Mesodermal cell (in vitro differentiated cells): ENCODE measurements at regions not wholly inside any gene's neighbourhood (a gene's known extent, or its start where the extent isn't known, plus 50 kb on each side); places are given as distances from the start of the nearest gene placed in this dataset.

ENCODE experiments used
- H3K27ac ChIP-seq: 2 replicates; pipeline ENCODE4 v1.7.0; 2013; ENCODE audit warnings: mild to moderate bottlenecking, low read depth, low read length, moderate library complexity; ENCODE audit not compliant: severe bottlenecking
- H3K36me3 ChIP-seq: 2 replicates; pipeline ENCODE4 v1.7.1; 2013; ENCODE audit warnings: mild to moderate bottlenecking, low read length, moderate library complexity; ENCODE audit not compliant: control insufficient read depth, insufficient read depth
- H3K4me1 ChIP-seq: one replicate; pipeline ENCODE4 v1.7.1; 2013; ENCODE audit warnings: mild to moderate bottlenecking, low read length; ENCODE audit not compliant: insufficient read depth, control insufficient read depth, poor library complexity, severe bottlenecking
- H3K4me3 ChIP-seq: 2 replicates; pipeline ENCODE4 v1.7.0; 2013; ENCODE audit warnings: low read length, control low read depth, mild to moderate bottlenecking; ENCODE audit not compliant: insufficient read depth, poor library complexity, severe bottlenecking; ENCODE audit errors: extremely low read depth
- H3K9me3 ChIP-seq: 2 replicates; pipeline ENCODE4 v1.7.1; 2013; ENCODE audit warnings: mild to moderate bottlenecking, low read length, moderate library complexity; ENCODE audit not compliant: control insufficient read depth
- WGBS, 2 experiments: methylation state at CpG; one replicate each; pipeline ENCODE4 v1.1.5; 2013; ENCODE audit warnings: missing lambda C conversion rate in 2 of 2; ENCODE audit not compliant: insufficient coverage in 2 of 2; 5-methylcytosine and 5-hydroxymethylcytosine counted together

DNA sequence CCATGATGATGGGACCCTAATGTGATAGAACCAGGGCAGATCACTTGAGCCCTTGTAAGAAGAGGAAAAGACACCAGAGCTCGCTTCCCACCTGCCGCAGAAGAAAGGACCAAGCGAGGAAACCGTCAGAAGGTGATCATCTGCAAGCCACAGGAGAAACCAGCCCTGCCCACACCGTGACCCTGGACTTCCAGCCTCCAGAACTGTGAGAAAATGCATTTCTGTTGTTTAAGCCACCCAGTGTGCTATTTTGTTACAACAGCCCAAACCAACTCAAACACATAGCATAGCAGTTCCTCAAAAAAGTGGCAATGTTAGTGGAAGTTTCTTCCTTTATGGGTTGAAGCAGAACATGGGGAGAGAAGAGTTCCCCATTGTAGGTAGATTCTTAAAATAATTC, 107.9 kb upstream of the BCL2L14 start:
- WGBS, 2 experiments = 92 to 98% methylated on average over 5 of the region's 5 CpGs
- Histone ChIP-seq H3K4me3 (no peak overlapping the region), H3K36me3 (no peaks in the 10 kb centered on the region), H3K9me3 (no peaks in the 10 kb centered on the region), H3K27ac (no peak overlapping the region), H3K4me1 (peaks cover 19% of the 10 kb centered on the region)

DNA sequence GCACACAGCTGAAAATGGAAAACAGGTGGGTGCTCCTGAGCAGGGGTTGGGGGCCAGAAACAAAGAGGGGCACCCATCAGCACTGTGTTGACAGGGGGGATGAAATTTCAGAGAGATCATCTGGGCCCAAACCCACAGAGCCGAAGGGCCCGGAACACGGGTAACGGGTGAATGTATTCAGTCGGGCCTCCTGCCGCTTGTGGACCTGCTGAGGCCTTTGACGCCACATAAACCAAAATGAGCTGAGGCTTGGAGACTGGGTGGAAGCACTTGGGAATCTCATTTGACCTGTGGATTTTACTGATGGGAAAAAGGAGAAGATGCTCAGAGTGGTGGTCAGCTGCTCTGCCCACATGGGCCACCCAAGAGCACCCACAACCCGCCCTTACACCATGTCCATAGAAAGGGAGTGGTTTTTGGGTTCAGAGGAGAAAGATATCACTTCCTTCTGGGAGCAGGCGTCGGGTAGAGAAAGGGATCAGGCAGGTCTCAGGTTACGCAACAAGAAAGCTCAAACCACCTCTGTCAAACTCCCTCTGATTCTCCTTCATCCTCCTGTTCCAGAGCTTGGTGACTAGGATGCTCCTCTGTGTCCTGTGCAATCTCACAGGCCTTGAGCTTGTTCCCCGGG, 106.8 kb upstream of the BCL2L14 start:
- Histone ChIP-seq H3K27ac (no peak overlapping the region), H3K4me3 (no peak overlapping the region), H3K9me3 (no peaks in the 10 kb centered on the region), H3K4me1 (peaks cover 10% of the 10 kb centered on the region), H3K36me3 (no peaks in the 10 kb centered on the region)
- WGBS, 2 experiments = 87 to 88% methylated on average over 9 of the region's 12 CpGs

DNA sequence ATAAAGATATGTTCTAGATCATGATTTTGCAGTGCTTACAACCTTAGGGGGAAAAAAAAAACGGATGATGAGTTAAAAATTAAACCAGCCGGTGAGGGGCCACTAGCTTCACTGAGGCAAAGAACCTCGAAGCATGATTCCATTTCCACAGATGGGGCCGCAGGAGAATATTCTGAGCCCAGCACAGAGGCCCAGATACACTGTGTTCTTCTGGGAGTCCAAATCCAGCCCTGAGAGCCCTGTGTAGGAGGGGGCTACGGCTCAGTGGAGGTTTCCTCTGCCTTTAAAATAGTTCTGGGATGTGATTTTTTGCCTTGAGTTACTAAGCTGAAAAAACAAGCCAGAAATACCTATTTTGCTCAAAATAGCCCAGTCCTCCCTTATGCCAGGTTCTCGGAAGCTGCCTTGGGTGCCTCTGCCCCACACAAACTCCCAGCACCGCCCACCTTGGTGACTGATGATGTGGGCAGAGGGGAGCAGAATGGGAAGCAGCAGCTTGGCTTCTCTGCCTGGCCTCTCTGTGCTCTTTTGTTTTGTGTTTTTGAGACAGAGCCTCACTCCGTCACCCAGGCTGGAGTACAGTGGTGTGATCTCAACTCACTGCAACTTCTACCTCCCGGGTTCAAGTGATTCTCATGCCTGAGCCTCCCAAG, 105.4 kb upstream of the BCL2L14 start:
- 89 to 94% methylated on average over 6 to 9 of the region's 9 CpGs for WGBS, 2 experiments
- H3K27ac ChIP-seq = no peak overlapping the region

DNA sequence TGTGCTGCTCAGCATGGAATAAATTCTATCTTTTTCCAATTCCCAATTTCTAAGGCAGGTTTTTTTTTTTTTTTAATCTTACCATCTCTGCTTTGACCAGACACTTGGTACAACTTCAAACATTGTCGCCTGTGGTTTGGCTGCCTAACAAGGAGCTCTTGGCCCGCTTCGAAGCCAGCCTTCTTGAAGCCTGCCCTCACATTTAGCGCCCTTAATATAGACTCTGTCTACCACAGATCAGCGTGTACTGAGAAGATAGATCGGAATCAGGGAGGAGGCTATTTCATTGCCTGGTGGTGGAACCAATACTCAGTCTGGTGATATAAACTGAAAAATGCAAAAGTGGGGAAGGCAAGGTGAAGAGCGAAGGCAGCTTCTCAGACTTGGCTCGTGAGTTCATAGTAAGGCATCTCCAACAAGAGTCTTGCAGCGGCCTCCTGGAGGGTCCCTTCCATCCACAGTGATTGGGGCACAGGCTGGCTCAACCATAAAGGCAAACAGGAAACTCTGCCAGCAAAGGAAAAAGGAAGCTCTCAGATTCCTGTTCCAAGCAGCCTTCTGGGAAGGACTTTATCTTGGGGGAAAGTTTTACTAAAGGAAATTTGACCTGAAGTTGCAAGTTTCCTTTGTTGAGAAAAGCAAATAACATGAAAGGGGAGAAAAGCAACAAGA, 103.2 kb upstream of the BCL2L14 start:
- no peaks in the 10 kb centered on the region for H3K36me3 ChIP-seq
- H3K4me1 ChIP-seq = peaks cover 16% of the 10 kb centered on the region
- WGBS, 2 experiments = 94 to 97% methylated on average over 8 to 9 of the region's 9 CpGs
- H3K27ac ChIP-seq = no peak overlapping the region
- no peak overlapping the region for H3K4me3 ChIP-seq
- no peaks in the 10 kb centered on the region for H3K9me3 ChIP-seq

More for the DNA sequence above, 105.4 kb upstream of the BCL2L14 start:
- Histone ChIP-seq H3K36me3 (no peaks in the 10 kb centered on the region), H3K4me1 (peaks cover 16% of the 10 kb centered on the region), H3K9me3 (no peaks in the 10 kb centered on the region), H3K4me3 (no peak overlapping the region)

DNA sequence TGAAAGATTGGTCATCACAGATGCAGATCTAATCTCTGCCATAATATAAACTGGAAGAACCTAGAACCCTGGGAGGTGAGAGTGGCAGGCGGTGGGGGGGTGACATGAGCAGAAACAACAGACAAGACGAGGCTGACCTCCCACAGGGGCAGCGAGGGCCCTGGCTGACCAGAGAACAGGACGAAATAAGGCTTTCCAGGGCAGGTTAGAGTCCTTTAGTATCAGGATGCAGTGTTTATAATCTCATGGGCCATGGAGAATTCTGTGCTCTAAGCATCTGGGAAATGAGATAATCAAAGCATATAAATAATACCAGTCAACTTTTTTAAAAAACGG, 102.7 kb upstream of the BCL2L14 start:
- H3K4me1 ChIP-seq = peaks cover 16% of the 10 kb centered on the region
- no peak overlapping the region for H3K27ac ChIP-seq
- no peaks in the 10 kb centered on the region for H3K36me3 ChIP-seq
- 75 to 84% methylated on average over 4 of the region's 5 CpGs for WGBS, 2 experiments
- no peaks in the 10 kb centered on the region for H3K9me3 ChIP-seq
- H3K4me3 ChIP-seq = no peak overlapping the region

DNA sequence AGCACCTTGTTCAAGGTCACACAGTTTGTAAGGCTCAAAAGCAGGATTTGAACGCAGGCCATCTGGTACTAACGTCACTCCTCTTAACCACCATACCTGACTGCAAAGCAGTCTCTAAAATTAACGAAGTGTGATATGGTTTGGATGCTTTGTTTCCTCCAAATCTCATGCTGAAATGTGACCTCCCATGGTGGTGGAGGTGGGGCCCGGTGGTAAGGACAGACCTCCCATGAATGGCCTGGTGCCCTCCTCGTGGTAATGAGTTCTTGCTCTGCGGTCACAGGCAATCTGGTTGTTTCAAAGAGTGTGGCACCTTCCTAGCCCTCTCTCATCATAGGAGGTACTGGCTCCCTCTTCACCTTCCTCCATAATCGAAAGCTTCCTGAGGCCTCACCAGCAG, 102.2 kb upstream of the BCL2L14 start:
- H3K9me3 ChIP-seq = no peaks in the 10 kb centered on the region
- WGBS, 2 experiments = 86 to 90% methylated on average over 4 of the region's 7 CpGs
- H3K27ac ChIP-seq = no peak overlapping the region
- no peak overlapping the region for H3K4me3 ChIP-seq
- H3K4me1 ChIP-seq = peaks cover 16% of the 10 kb centered on the region
- H3K36me3 ChIP-seq = no peaks in the 10 kb centered on the region

DNA sequence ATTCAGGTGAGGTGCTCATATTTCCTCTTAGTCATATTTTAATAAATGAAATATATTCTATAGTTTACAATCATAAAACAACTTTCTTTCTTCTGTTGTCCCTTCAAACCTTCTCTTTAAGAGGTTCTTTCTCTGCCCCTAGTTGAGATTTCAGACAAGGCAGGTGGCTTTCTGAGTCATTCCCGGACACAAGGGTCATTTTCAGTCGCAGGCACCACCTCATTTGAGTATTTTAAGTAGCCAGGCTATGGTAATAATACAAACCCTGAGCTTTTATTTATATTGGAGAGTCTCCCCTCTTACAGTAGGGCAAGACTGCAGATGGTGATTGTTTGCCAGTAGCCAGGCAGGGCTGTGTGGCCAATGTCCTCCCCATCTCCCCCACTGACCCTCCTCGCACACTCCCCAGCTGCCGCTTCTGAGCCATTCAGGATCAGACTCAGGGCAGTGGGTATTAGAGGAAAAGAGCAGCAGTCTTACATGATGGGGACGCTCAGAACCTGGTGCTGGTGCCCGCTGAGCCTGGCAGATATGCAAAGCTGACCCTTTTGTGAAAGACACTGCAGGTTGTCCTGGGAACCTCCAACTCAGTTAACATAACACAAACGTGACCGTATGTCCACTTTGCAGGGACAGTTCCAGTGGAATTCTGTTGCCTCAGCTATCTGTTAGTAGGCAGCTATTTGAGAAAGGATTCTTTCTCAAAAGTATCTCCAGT, 101.1 kb upstream of the BCL2L14 start:
- H3K9me3 ChIP-seq = no peaks in the 10 kb centered on the region
- H3K4me3 ChIP-seq = no peak overlapping the region
- no peaks in the 10 kb centered on the region for H3K36me3 ChIP-seq
- 18 to 56% methylated on average over 2 to 4 of the region's 8 CpGs for WGBS, 2 experiments
- peak overlapping the region; percentile 10 for H3K27ac ChIP-seq
- peaks cover 16% of the 10 kb centered on the region for H3K4me1 ChIP-seq

DNA sequence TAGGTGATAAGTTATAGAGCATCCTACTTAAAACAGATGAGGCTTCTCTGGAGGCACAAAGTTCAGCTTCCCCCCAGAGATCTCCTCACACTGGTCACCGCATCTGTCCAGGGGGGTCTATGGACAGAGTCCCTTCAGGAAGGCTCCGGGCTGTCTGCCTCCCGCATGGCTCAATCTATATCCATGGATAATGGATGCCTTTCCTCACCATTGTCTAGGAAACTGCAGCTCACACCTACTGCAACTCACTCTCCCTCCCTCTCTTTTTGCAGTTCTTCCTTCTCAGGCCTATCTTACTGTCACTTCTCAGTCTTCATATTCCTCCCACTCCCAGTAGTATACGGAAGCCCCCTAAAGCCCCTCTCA, 100.6 kb upstream of the BCL2L14 start:
- Histone ChIP-seq H3K4me1 (peaks cover 16% of the 10 kb centered on the region), H3K9me3 (no peaks in the 10 kb centered on the region), H3K4me3 (no peak overlapping the region), H3K27ac (peak overlapping the region; percentile 10), H3K36me3 (no peaks in the 10 kb centered on the region)
- WGBS, 2 experiments = 40 to 44% methylated on average over 1 to 2 of the region's 4 CpGs

DNA sequence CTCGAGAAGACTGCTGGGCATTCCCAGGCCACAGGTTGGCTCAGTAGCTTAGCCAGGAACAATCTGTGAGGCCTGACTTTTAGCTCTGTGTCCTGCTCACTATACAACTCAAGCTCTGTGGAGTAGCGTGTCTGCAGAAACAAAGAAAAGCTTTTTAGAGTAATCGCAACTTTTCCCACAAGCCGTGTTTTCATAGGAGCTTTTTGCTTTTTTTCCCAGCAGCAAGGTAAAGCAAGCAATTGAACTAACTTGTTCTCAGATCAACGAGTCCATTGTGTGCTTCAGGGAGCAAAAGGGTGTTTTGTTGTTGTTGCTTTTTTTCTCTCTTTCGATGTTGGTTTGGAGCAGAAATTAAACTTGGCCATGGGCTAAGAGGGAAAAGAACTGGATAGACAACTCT, 97.3 kb upstream of the BCL2L14 start:
- no peak overlapping the region for H3K4me3 ChIP-seq
- no peaks in the 10 kb centered on the region for H3K9me3 ChIP-seq

DNA sequence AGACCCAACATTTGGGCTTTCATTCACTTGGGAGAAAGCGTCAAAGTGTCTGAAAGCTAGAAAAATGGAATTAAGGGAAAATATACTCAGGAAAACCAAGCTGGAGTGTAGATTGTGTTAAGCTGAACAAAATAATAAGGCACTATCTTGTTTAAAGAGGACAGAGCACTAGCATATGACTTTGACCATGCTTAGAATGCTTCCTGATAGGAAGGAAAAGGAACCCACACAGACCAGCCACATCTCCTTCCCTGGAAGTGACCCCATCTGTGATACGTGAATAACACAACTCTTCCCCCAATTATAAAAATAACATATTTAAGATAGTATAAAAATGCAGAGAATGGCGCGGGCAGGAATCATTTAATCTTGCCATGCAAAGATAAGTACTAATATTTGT, 94.7 kb upstream of the BCL2L14 start:
- Histone ChIP-seq H3K4me1 (peaks cover 5% of the 10 kb centered on the region), H3K9me3 (no peaks in the 10 kb centered on the region), H3K36me3 (no peaks in the 10 kb centered on the region), H3K27ac (no peak overlapping the region), H3K4me3 (no peak overlapping the region)
- 67 to 92% methylated on average over 1 to 3 of the region's 4 CpGs for WGBS, 2 experiments

More for the DNA sequence above, 97.3 kb upstream of the BCL2L14 start:
- 85 to 91% methylated on average over 5 to 6 of the region's 6 CpGs for WGBS, 2 experiments
- H3K4me1 ChIP-seq = peaks cover 8% of the 10 kb centered on the region
- no peaks in the 10 kb centered on the region for H3K36me3 ChIP-seq
- no peak overlapping the region for H3K27ac ChIP-seq
